Mucosa of descending colon (tissue), 3 donors: ENCODE measurements at regions not wholly inside any gene's neighbourhood (a gene's known extent, or its start where the extent isn't known, plus 50 kb on each side); places are given as distances from the start of the nearest gene placed in this dataset.

Experiments used
- ATAC-seq: fragments of 200-7000 bp; cut with Tn5 transposase; one replicate; pipeline ENCODE4 v1.9.1; 2020; ENCODE audit warnings: mild to moderate bottlenecking, moderate library complexity
- DNase-seq, 3 donors: peaks; one replicate each; pipeline ENCODE4 v3.0.0-alpha.2; 2020
- H3K36me3 ChIP-seq: fragments of 200-600 bp; one replicate; pipeline ENCODE4 v1.8.0; 2021; ENCODE audit warnings: low read depth, mild to moderate bottlenecking
- H3K4me1 ChIP-seq: fragments of 200-600 bp; one replicate; pipeline ENCODE4 v1.8.0; 2021; ENCODE audit warnings: low read depth, mild to moderate bottlenecking
- H3K4me3 ChIP-seq: fragments of 200-600 bp; one replicate; pipeline ENCODE4 v1.8.0; 2021; ENCODE audit warnings: mild to moderate bottlenecking
- H3K9me3 ChIP-seq: fragments of 200-600 bp; one replicate; pipeline ENCODE4 v1.8.0; 2021; ENCODE audit warnings: mild to moderate bottlenecking
- CTCF ChIP-seq: fragments of 200-600 bp; IDR thresholded peaks from one replicate; pipeline ENCODE4 v1.8.0; 2022; ENCODE audit warnings: antibody characterized with exemption, mild to moderate bottlenecking
- intact Hi-C, 2 donors: fragments of 100-400 bp; cut with DNase I in 1 of 2; cut with micrococcal nuclease in 1 of 2; formaldehyde crosslinking; loops; one replicate each; pipeline versions ENCODE4 v1.11.0 to v1.11.1; 2022; cut with DNase I, micrococcal nuclease
- donor health status: DM: no; HTN: no; CAD: no; lungs with moderate emphysema.
- donor health status: DM: no; HTN: no; CAD: no.
- donor health status: DM: no; HTN: yes; CAD: no.

- Histone ChIP-seq H3K4me1 (no peaks in the 10 kb centered on the region), H3K9me3 (peaks cover 1% of the 10 kb centered on the region), H3K36me3 (no peaks in the 10 kb centered on the region), H3K4me3 (no peak overlapping the region)
- no peak for TF ChIP-seq CTCF
- no peak for ATAC-seq
- no peak for DNase-seq
- intact Hi-C loops: no loop called here
Observed at GRCh38 chr4:189073739-189074138, 866.9 kb upstream of the FRG1 start.

- DNase-seq (no peak), ATAC-seq (no peak)
- intact Hi-C loops: no loop called here
- no peaks in the 10 kb centered on the region for H3K36me3 ChIP-seq
- no peaks in the 10 kb centered on the region for H3K4me1 ChIP-seq
- no peak for TF ChIP-seq CTCF
- H3K9me3 ChIP-seq: peaks cover 4% of the 10 kb centered on the region
- no peak overlapping the region for H3K4me3 ChIP-seq
Observed at GRCh38 chr4:189081826-189082225, 858.8 kb upstream of the FRG1 start.

GRCh38 chr4:189083769-189084168, 856.9 kb upstream of the FRG1 start:
- intact Hi-C loops: no loop called here
- ATAC-seq (no peak), DNase-seq (no peak)
- TF ChIP-seq CTCF: no peak
- Histone ChIP-seq H3K4me1 (no peaks in the 10 kb centered on the region), H3K9me3 (peaks cover 2% of the 10 kb centered on the region), H3K36me3 (no peaks in the 10 kb centered on the region), H3K4me3 (no peak overlapping the region)

GRCh38 chr4:189084671-189085070, 856.0 kb upstream of the FRG1 start:
- Histone ChIP-seq H3K9me3 (no peaks in the 10 kb centered on the region), H3K4me1 (no peaks in the 10 kb centered on the region), H3K4me3 (no peak overlapping the region), H3K36me3 (no peaks in the 10 kb centered on the region)
- DNase-seq (no peak), ATAC-seq (no peak)
- intact Hi-C loops: no loop called here
- no peak for TF ChIP-seq CTCF

- intact Hi-C loops: no loop called here
- Histone ChIP-seq H3K4me1 (no peaks in the 10 kb centered on the region), H3K4me3 (no peak overlapping the region), H3K9me3 (no peaks in the 10 kb centered on the region), H3K36me3 (no peaks in the 10 kb centered on the region)
- DNase-seq: no peak
- ATAC-seq: no peak
- TF ChIP-seq CTCF: no peak
Observed at GRCh38 chr4:189087971-189088370, 852.7 kb upstream of the FRG1 start.

GRCh38 chr4:189088780-189089179, 851.9 kb upstream of the FRG1 start:
- H3K4me1 ChIP-seq: no peaks in the 10 kb centered on the region
- no peak overlapping the region for H3K4me3 ChIP-seq
- no peak for TF ChIP-seq CTCF
- intact Hi-C loops: no loop called here
- no peaks in the 10 kb centered on the region for H3K36me3 ChIP-seq
- DNase-seq (no peak), ATAC-seq (no peak)
- no peaks in the 10 kb centered on the region for H3K9me3 ChIP-seq
